ENCODE measurements at regions not wholly inside any gene's neighbourhood (a gene's known extent, or its start where the extent isn't known, plus 50 kb on each side); places are given as distances from the start of the nearest gene placed in this dataset.

DNA sequence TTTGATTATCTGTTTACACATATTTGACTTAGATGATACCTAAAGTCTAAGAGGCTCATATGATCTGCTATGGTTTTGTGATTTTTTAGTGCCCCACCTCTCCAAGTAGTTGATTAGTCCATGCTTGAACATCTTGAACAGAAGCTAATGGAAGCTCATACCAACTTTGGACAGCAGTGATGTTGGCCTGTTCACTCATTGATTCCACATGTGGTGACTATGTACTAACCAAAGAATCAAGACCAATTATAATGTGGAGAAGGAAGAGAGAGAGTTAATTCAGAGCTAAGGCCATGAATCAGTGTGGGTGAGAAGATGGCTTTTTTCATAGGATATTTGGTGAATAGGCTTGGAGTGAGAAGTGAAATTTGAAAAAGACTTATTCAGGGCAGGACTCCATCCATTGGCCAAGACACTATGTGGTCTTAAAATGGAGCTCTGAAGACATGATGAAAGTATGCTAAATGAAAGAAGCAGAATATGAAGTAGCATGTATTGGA is 178.3 kb upstream of the TWIST2 start:
- H3K4me3 ChIP-seq (ENCODE audit: low read length), result no peak overlapping the region
- no peak for DNase-seq
- H3K4me1 ChIP-seq (ENCODE audit: low read length), result peaks cover 4% of the 10 kb centered on the region; the same call in 1 of the 2 replicates
- no peak for TF ChIP-seq EZH2 (optimal IDR thresholded peaks at IDR 0.05; ENCODE audit: low read depth, low read length)
- no peak for TF ChIP-seq CTCF (IDR thresholded peaks at IDR 0.05; ENCODE audit: low read length)
- no peak for TF ChIP-seq EZH2phosphoT487 (IDR thresholded peaks at IDR 0.05; ENCODE audit: low read length)
- no peaks in the 10 kb centered on the region for H3K79me2 ChIP-seq (ENCODE audit: low read length)
- no peaks in the 10 kb centered on the region for H3K9me3 ChIP-seq (replicated peaks; ENCODE audit: insufficient read depth, low read length)
- H3K36me3 ChIP-seq (replicated peaks; ENCODE audit: insufficient read depth, low read length), result no peaks in the 10 kb centered on the region
- no peaks in the 10 kb centered on the region for H3K9me2 ChIP-seq (replicated peaks; ENCODE audit: insufficient read depth, low read length)
- no peaks in the 10 kb centered on the region for H4K20me1 ChIP-seq (ENCODE audit: insufficient read depth, low read length)
- H3K9ac ChIP-seq (ENCODE audit: low read length), result no peak overlapping the region
- H2AFZ ChIP-seq (ENCODE audit: low read length), result no peak overlapping the region
- H3K27ac ChIP-seq (ENCODE audit: low read length), result no peak overlapping the region
- no peaks in the 10 kb centered on the region for H3K27me3 ChIP-seq (replicated peaks; ENCODE audit: insufficient read depth, low read length)
- H3F3A ChIP-seq (ENCODE audit: insufficient read depth, low read length), result no peaks in the 10 kb centered on the region
- H3K4me2 ChIP-seq (ENCODE audit: low read depth, low read length), result no peak overlapping the region

- Histone ChIP-seq H3F3A (ENCODE audit: insufficient read depth, low read length) (no peaks in the 10 kb centered on the region), H3K9ac (ENCODE audit: low read length) (no peak overlapping the region), H3K9me3 (replicated peaks; ENCODE audit: insufficient read depth, low read length) (no peaks in the 10 kb centered on the region), H3K27ac (ENCODE audit: low read length) (peak overlapping the region; percentile 22; the same call in 1 of the 2 replicates), H2AFZ (ENCODE audit: low read length) (no peak overlapping the region), H3K27me3 (replicated peaks; ENCODE audit: insufficient read depth, low read length) (no peaks in the 10 kb centered on the region), H3K4me1 (ENCODE audit: low read length) (peaks cover 4% of the 10 kb centered on the region; the same call in 1 of the 2 replicates), H3K4me3 (ENCODE audit: low read length) (no peak overlapping the region), H3K36me3 (replicated peaks; ENCODE audit: insufficient read depth, low read length) (no peaks in the 10 kb centered on the region), H4K20me1 (ENCODE audit: insufficient read depth, low read length) (no peaks in the 10 kb centered on the region), H3K4me2 (ENCODE audit: low read depth, low read length) (no peak overlapping the region), H3K79me2 (ENCODE audit: low read length) (no peaks in the 10 kb centered on the region), H3K9me2 (replicated peaks; ENCODE audit: insufficient read depth, low read length) (no peaks in the 10 kb centered on the region)
- DNase-seq, result peak; percentile 8
- TF ChIP-seq EZH2 (optimal IDR thresholded peaks at IDR 0.05; ENCODE audit: low read depth, low read length), result no peak
- no peak for TF ChIP-seq CTCF (IDR thresholded peaks at IDR 0.05; ENCODE audit: low read length)
- TF ChIP-seq EZH2phosphoT487 (IDR thresholded peaks at IDR 0.05; ENCODE audit: low read length), result no peak
Observed at GRCh38 chr2:238670111-238670585, 177.7 kb upstream of the TWIST2 start.

- no peaks in the 10 kb centered on the region for H3F3A ChIP-seq (ENCODE audit: insufficient read depth, low read length)
- no peak overlapping the region for H2AFZ ChIP-seq (ENCODE audit: low read length)
- H3K36me3 ChIP-seq (replicated peaks; ENCODE audit: insufficient read depth, low read length), result no peaks in the 10 kb centered on the region
- peaks cover 3% of the 10 kb centered on the region; the same call in 1 of the 2 replicates for H3K4me1 ChIP-seq (ENCODE audit: low read length)
- H3K9ac ChIP-seq (ENCODE audit: low read length), result no peak overlapping the region
- TF ChIP-seq CTCF (IDR thresholded peaks at IDR 0.05; ENCODE audit: low read length), result no peak
- no peak for TF ChIP-seq EZH2 (optimal IDR thresholded peaks at IDR 0.05; ENCODE audit: low read depth, low read length)
- TF ChIP-seq EZH2phosphoT487 (IDR thresholded peaks at IDR 0.05; ENCODE audit: low read length), result no peak
- no peaks in the 10 kb centered on the region for H4K20me1 ChIP-seq (ENCODE audit: insufficient read depth, low read length)
- H3K9me2 ChIP-seq (replicated peaks; ENCODE audit: insufficient read depth, low read length), result no peaks in the 10 kb centered on the region
- no peak overlapping the region for H3K4me3 ChIP-seq (ENCODE audit: low read length)
- no peak for DNase-seq
- H3K9me3 ChIP-seq (replicated peaks; ENCODE audit: insufficient read depth, low read length), result no peaks in the 10 kb centered on the region; the same call in 1 of the 2 replicates
- H3K79me2 ChIP-seq (ENCODE audit: low read length), result no peaks in the 10 kb centered on the region
- H3K27me3 ChIP-seq (replicated peaks; ENCODE audit: insufficient read depth, low read length), result no peaks in the 10 kb centered on the region
- no peak overlapping the region for H3K27ac ChIP-seq (ENCODE audit: low read length)
- H3K4me2 ChIP-seq (ENCODE audit: low read depth, low read length), result no peak overlapping the region
Observed at GRCh38 chr2:238682536-238682935, 165.3 kb upstream of the TWIST2 start.
